ENCODE measurements at regions not wholly inside any gene's neighbourhood (a gene's known extent, or its start where the extent isn't known, plus 50 kb on each side); places are given as distances from the start of the nearest gene placed in this dataset.
"Not testable (repeated sequence)": the region's sequence is repeated elsewhere in the genome, so short reads cannot be mapped to it uniquely, and the experiment has no call there.

GRCh38 chr9:89850153-89850552 lies 245.3 kb downstream of the GADD45G start:
- intact Hi-C loops (cut with DNase I): no loop called here
- H3K27ac ChIP-seq: no peak overlapping the region
- no peaks in the 10 kb centered on the region for H3K27me3 ChIP-seq
- TF ChIP-seq, protein P1, sequence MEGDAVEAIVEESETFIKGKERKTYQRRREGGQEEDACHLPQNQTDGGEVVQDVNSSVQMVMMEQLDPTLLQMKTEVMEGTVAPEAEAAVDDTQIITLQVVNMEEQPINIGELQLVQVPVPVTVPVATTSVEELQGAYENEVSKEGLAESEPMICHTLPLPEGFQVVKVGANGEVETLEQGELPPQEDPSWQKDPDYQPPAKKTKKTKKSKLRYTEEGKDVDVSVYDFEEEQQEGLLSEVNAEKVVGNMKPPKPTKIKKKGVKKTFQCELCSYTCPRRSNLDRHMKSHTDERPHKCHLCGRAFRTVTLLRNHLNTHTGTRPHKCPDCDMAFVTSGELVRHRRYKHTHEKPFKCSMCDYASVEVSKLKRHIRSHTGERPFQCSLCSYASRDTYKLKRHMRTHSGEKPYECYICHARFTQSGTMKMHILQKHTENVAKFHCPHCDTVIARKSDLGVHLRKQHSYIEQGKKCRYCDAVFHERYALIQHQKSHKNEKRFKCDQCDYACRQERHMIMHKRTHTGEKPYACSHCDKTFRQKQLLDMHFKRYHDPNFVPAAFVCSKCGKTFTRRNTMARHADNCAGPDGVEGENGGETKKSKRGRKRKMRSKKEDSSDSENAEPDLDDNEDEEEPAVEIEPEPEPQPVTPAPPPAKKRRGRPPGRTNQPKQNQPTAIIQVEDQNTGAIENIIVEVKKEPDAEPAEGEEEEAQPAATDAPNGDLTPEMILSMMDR (IDR thresholded peaks at IDR 0.05): no peak
- peaks cover 0 to 4% of the 10 kb centered on the region in 2 donors for H3K4me1 ChIP-seq
- no peaks in the 10 kb centered on the region for H3K9me3 ChIP-seq
- H3K4me3 ChIP-seq: no peak overlapping the region
- no peaks in the 10 kb centered on the region for H3K36me3 ChIP-seq
- DNase-seq (ENCODE audit: low spot score in 2 of 2): peak in 1 of 2 donors; percentile 0

- no peak overlapping the region for H3K27ac ChIP-seq
- no peak overlapping the region for H3K4me3 ChIP-seq
- H3K9me3 ChIP-seq: no peaks in the 10 kb centered on the region
- H3K27me3 ChIP-seq: no peaks in the 10 kb centered on the region
- DNase-seq (ENCODE audit: low spot score in 2 of 2): peak in 1 of 2 donors; percentile 66
- H3K4me1 ChIP-seq: peaks cover 0 to 4% of the 10 kb centered on the region in 2 donors
- TF ChIP-seq, protein P1 (IDR thresholded peaks at IDR 0.05): no peak
- intact Hi-C loops (cut with DNase I): no loop called here
- H3K36me3 ChIP-seq: no peaks in the 10 kb centered on the region
These were observed 246.0 kb downstream of the GADD45G start for GRCh38 chr9:89850631-89851325.

GRCh38 chr9:89853161-89853560 lies 248.3 kb downstream of the GADD45G start:
- peaks cover 0 to 4% of the 10 kb centered on the region in 2 donors for H3K4me1 ChIP-seq

DNA sequence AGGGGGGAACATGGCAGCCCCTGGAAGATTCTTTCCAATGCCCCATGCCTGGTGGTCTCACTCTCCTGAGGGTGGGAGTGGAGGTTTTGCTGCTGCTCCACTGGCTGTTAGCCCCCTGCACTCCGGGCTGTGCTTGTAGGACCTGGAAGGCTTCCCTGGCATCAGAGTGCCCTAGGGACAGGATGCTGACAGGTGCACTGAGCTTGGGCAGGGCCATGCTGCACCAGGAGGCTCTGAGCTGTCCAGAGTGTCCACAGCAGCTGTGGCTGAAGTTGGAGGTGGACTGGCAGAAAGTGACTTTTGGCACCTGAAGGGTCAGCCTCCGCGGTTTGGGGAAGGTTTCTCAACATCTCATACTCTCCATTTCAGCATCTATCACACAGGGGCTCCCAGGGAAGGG lies 249.1 kb downstream of the GADD45G start:
- Histone ChIP-seq H3K4me1 (peaks cover 0 to 4% of the 10 kb centered on the region in 2 donors), H3K4me3 (no peak overlapping the region), H3K27ac (no peak overlapping the region), H3K9me3 (no peaks in the 10 kb centered on the region), H3K36me3 (no peaks in the 10 kb centered on the region), H3K27me3 (no peaks in the 10 kb centered on the region)
- intact Hi-C loops (cut with DNase I): no loop called here
- peak in 1 of 2 donors; percentile 49 for DNase-seq (ENCODE audit: low spot score in 2 of 2)
- TF ChIP-seq, protein P1 (IDR thresholded peaks at IDR 0.05): no peak

More at GRCh38 chr9:89853161-89853560, 248.3 kb downstream of the GADD45G start:
- no peaks in the 10 kb centered on the region for H3K27me3 ChIP-seq
- H3K4me3 ChIP-seq: no peak overlapping the region
- H3K27ac ChIP-seq: no peak overlapping the region
- TF ChIP-seq, protein P1 (IDR thresholded peaks at IDR 0.05): no peak
- intact Hi-C loops (cut with DNase I): no loop called here
- no peaks in the 10 kb centered on the region for H3K9me3 ChIP-seq
- peak in 1 of 2 donors; percentile 50 for DNase-seq (ENCODE audit: low spot score in 2 of 2)
- H3K36me3 ChIP-seq: no peaks in the 10 kb centered on the region

GRCh38 chr9:89854715-89855475 lies 250.1 kb downstream of the GADD45G start:
- TF ChIP-seq, protein P1 (IDR thresholded peaks at IDR 0.05): no peak
- DNase-seq (ENCODE audit: low spot score in 2 of 2): peak in 1 of 2 donors; percentile 9
- peaks cover 0 to 4% of the 10 kb centered on the region in 2 donors for H3K4me1 ChIP-seq
- no peaks in the 10 kb centered on the region for H3K36me3 ChIP-seq
- intact Hi-C loops (cut with DNase I): no loop called here
- H3K4me3 ChIP-seq: no peak overlapping the region
- H3K27me3 ChIP-seq: no peaks in the 10 kb centered on the region
- no peaks in the 10 kb centered on the region for H3K9me3 ChIP-seq
- H3K27ac ChIP-seq: no peak overlapping the region

- H3K9me3 ChIP-seq; H3K27ac ChIP-seq; H3K4me3 ChIP-seq; H3K27me3 ChIP-seq; H3K4me1 ChIP-seq; intact Hi-C loops (cut with DNase I); H3K36me3 ChIP-seq: not testable (repeated sequence)
- peak in 1 of 2 donors; percentile 35 for DNase-seq (ENCODE audit: low spot score in 2 of 2)
These were observed 251.5 kb downstream of the GADD45G start for GRCh38 chr9:89856296-89856695.

GRCh38 chr9:89856950-89857349 lies 252.1 kb downstream of the GADD45G start:
- H3K27ac ChIP-seq; H3K4me3 ChIP-seq; H3K27me3 ChIP-seq; H3K9me3 ChIP-seq; H3K4me1 ChIP-seq; H3K36me3 ChIP-seq; DNase-seq (ENCODE audit: low spot score in 2 of 2); intact Hi-C loops (cut with DNase I): not testable (repeated sequence)

GRCh38 chr9:89859842-89860241 lies 255.0 kb downstream of the GADD45G start:
- H3K9me3 ChIP-seq; H3K27me3 ChIP-seq; intact Hi-C loops (cut with DNase I); H3K4me1 ChIP-seq; H3K4me3 ChIP-seq; H3K27ac ChIP-seq; H3K36me3 ChIP-seq; DNase-seq (ENCODE audit: low spot score in 2 of 2): not testable (repeated sequence)

- not testable (repeated sequence) for H3K36me3 ChIP-seq; DNase-seq (ENCODE audit: low spot score in 2 of 2); H3K27ac ChIP-seq
These were observed 256.6 kb downstream of the GADD45G start for GRCh38 chr9:89861371-89861770.

More at GRCh38 chr9:89861371-89861770, 256.6 kb downstream of the GADD45G start:
- H3K9me3 ChIP-seq; H3K4me3 ChIP-seq; H3K27me3 ChIP-seq; intact Hi-C loops (cut with DNase I); H3K4me1 ChIP-seq: not testable (repeated sequence)

Measured in ascending aorta (tissue), 2 donors.